H1 (cell line): ENCODE measurements at regions not wholly inside any gene's neighbourhood (a gene's known extent, or its start where the extent isn't known, plus 50 kb on each side); places are given as distances from the start of the nearest gene placed in this dataset.

Source experiments
- CTCF ChIA-PET: fragments of 300-600 bp; sonication (Branson Sonifier 250); formaldehyde crosslinking; loops from one replicate; lab custom pipeline; 2021; ENCODE audit not compliant: partially characterized antibody; lab: Charles Lee
- POLR2A ChIA-PET: fragments of 300-600 bp; sonication (Branson Sonifier 250); formaldehyde crosslinking; loops from one replicate; lab custom pipeline; 2021; ENCODE audit warnings: inconsistent platforms; ENCODE audit not compliant: partially characterized antibody; lab: Charles Lee
- DNase-seq, 2 experiments: peaks; one replicate each; pipeline versions ENCODE4 v3.0.0 to v3.0.0-alpha.2; 2010 to 2022; ENCODE audit warnings: low spot score in 2 of 2, low read depth in 1 of 2, mixed read lengths in 1 of 2
- FAIRE-seq: peaks from 2 replicates; lab custom pipeline; 2011; peaks lifted over from hg19 to GRCh38; lab: Jason Lieb, UNC
- H2AFZ ChIP-seq: 2 replicates; pipeline ENCODE4 v1.8.1; 2012; ENCODE audit warnings: low read length, inconsistent platforms
- H2AK5ac ChIP-seq: 2 replicates; pipeline ENCODE4 v1.6.1; 2013; ENCODE audit warnings: low read depth, low read length
- H2BK120ac ChIP-seq: replicated peaks from 2 replicates; pipeline ENCODE3; 2013; ENCODE audit warnings: low read depth, low read length, inconsistent platforms
- H2BK12ac ChIP-seq: 2 replicates; pipeline ENCODE4 v1.6.1; 2013; ENCODE audit warnings: low read depth, low read length
- H2BK15ac ChIP-seq: 2 replicates; pipeline ENCODE4 v1.6.1; 2013; ENCODE audit warnings: low read length
- H2BK20ac ChIP-seq: 2 replicates; pipeline ENCODE4 v1.6.1; 2013; ENCODE audit warnings: low read length
- H2BK5ac ChIP-seq: 2 replicates; pipeline ENCODE4 v1.6.1; 2013; ENCODE audit warnings: low read depth, low read length
- H3K14ac ChIP-seq: 2 replicates; pipeline ENCODE4 v1.6.1; 2013; ENCODE audit warnings: inconsistent platforms; ENCODE audit not compliant: insufficient read length
- H3K18ac ChIP-seq: 2 replicates; pipeline ENCODE4 v1.6.1; 2013; ENCODE audit warnings: low read length; ENCODE audit errors: extremely low read depth
- H3K23ac ChIP-seq: 2 replicates; pipeline ENCODE4 v1.6.1; 2013; ENCODE audit warnings: inconsistent platforms; ENCODE audit not compliant: insufficient read length
- H3K23me2 ChIP-seq: 2 replicates; pipeline ENCODE4 v1.6.1; 2013; ENCODE audit warnings: low read depth, low read length
- H3K27ac ChIP-seq: 2 replicates; pipeline ENCODE4 v1.6.1; 2011; ENCODE audit warnings: low read depth, low read length, inconsistent platforms
- H3K27me3 ChIP-seq, 4 experiments: replicated peaks in 1 of 4; 1 replicate in 1 of 4; 2 replicates in 3 of 4; pipeline versions ENCODE4 v1.6.1 to v1.8.1; 2011 to 2013; ENCODE audit warnings: low read length in 3 of 4, mild to moderate bottlenecking in 3 of 4, inconsistent platforms in 2 of 4, mixed read lengths in 2 of 4, moderate library complexity in 1 of 4; ENCODE audit not compliant: control insufficient read depth in 3 of 4, insufficient read depth in 3 of 4; ENCODE audit errors: extremely low read depth in 1 of 4
- H3K36me3 ChIP-seq, 4 experiments: 2 replicates each; pipeline versions ENCODE4 v1.6.1 to v1.8.1; 2011 to 2013; ENCODE audit warnings: mild to moderate bottlenecking in 4 of 4, low read length in 3 of 4, moderate library complexity in 2 of 4, control low read depth in 1 of 4, inconsistent platforms in 1 of 4; ENCODE audit not compliant: insufficient read depth in 4 of 4, control insufficient read depth in 2 of 4
- H3K4ac ChIP-seq: replicated peaks from 2 replicates; pipeline ENCODE3; 2013; ENCODE audit warnings: low read length, low read depth, mixed read lengths, inconsistent platforms; ENCODE audit not compliant: insufficient read length
- H3K4me1 ChIP-seq, 4 experiments: replicated peaks in 1 of 4; 1 replicate in 1 of 4; 2 replicates in 3 of 4; pipeline versions ENCODE4 v1.6.1 to v1.8.1; 2011 to 2013; ENCODE audit warnings: low read length in 3 of 4, inconsistent platforms in 2 of 4, mixed read lengths in 1 of 4; ENCODE audit not compliant: insufficient read depth in 4 of 4, control insufficient read depth in 3 of 4
- H3K4me2 ChIP-seq, 2 experiments: 2 replicates each; pipeline versions ENCODE4 v1.6.1 to v1.8.1; 2011 to 2013; ENCODE audit warnings: low read depth in 2 of 2, low read length in 2 of 2, control low read depth in 1 of 2, inconsistent platforms in 1 of 2, mild to moderate bottlenecking in 1 of 2; ENCODE audit not compliant: insufficient read depth in 1 of 2
- H3K4me3 ChIP-seq, 4 experiments: fragments of 200-600, 300-600 bp in 1 of 4; sonication (generic), shearing (Covaris generic), sonication (Bioruptor Twin) in 1 of 4; 2 replicates each; pipeline versions ENCODE4 v1.5.1 to v1.8.1; 2011 to 2016; ENCODE audit warnings: low read length in 4 of 4, low read depth in 3 of 4, control low read depth in 2 of 4, inconsistent platforms in 2 of 4, mild to moderate bottlenecking in 2 of 4, mixed read lengths in 1 of 4, moderate library complexity in 1 of 4; ENCODE audit not compliant: insufficient read depth in 2 of 4; ENCODE audit errors: extremely low read depth in 1 of 4
- H3K56ac ChIP-seq: replicated peaks from 2 replicates; pipeline ENCODE3; 2013; ENCODE audit warnings: low read depth, mild to moderate bottlenecking, mixed read lengths, low read length, inconsistent platforms; ENCODE audit not compliant: insufficient read length
- H3K79me1 ChIP-seq: 2 replicates; pipeline ENCODE4 v1.6.1; 2013; ENCODE audit warnings: low read depth, low read length, control low read depth
- H3K79me2 ChIP-seq, 2 experiments: 2 replicates each; pipeline versions ENCODE4 v1.6.1 to v1.8.1; 2012 to 2013; ENCODE audit warnings: low read length in 2 of 2, mild to moderate bottlenecking in 2 of 2, inconsistent platforms in 1 of 2; ENCODE audit not compliant: insufficient read depth in 2 of 2, control insufficient read depth in 1 of 2
- H3K9ac ChIP-seq, 4 experiments: replicated peaks in 1 of 4; 1 replicate in 1 of 4; 2 replicates in 3 of 4; pipeline versions ENCODE4 v1.6.1 to v1.8.1; 2011 to 2013; ENCODE audit warnings: low read depth in 3 of 4, low read length in 3 of 4, control low read depth in 2 of 4, mild to moderate bottlenecking in 2 of 4, moderate library complexity in 2 of 4, inconsistent platforms in 1 of 4; ENCODE audit errors: extremely low read depth in 1 of 4
- H3K9me3 ChIP-seq, 2 experiments: 2 replicates each; pipeline versions ENCODE4 v1.6.1 to v1.8.1; 2012 to 2013; ENCODE audit warnings: mild to moderate bottlenecking in 2 of 2, moderate library complexity in 2 of 2, control low read depth in 1 of 2, inconsistent platforms in 1 of 2, low read depth in 1 of 2, low read length in 1 of 2, mixed read lengths in 1 of 2; ENCODE audit not compliant: insufficient read depth in 2 of 2
- H4K20me1 ChIP-seq, 2 experiments: replicated peaks in 1 of 2; 2 replicates each; pipeline versions ENCODE3 to v1.8.1; 2011 to 2013; ENCODE audit warnings: inconsistent platforms in 2 of 2, low read length in 2 of 2, mild to moderate bottlenecking in 1 of 2; ENCODE audit not compliant: insufficient read depth in 2 of 2, control insufficient read depth in 1 of 2
- H4K5ac ChIP-seq: 2 replicates; pipeline ENCODE4 v1.6.1; 2013; ENCODE audit warnings: low read length, low read depth, mixed read lengths, inconsistent platforms; ENCODE audit not compliant: insufficient read length
- H4K8ac ChIP-seq: 2 replicates; pipeline ENCODE4 v1.8.0; 2013; ENCODE audit warnings: mild to moderate bottlenecking, moderate library complexity, low read length, inconsistent platforms; ENCODE audit not compliant: insufficient read depth; ENCODE audit errors: extremely low read depth
- H4K91ac ChIP-seq: replicated peaks from 2 replicates; pipeline ENCODE3; 2013; ENCODE audit warnings: low read length, mixed read lengths, inconsistent platforms; ENCODE audit not compliant: insufficient read length
- CHD1 ChIP-seq: IDR thresholded peaks from 2 replicates; pipeline ENCODE4 v1.6.1; 2012; ENCODE audit warnings: low read depth, low read length, improper control_type of control experiment
- CTCF ChIP-seq, 3 experiments: IDR thresholded peaks; 1 replicate in 2 of 3; 2 replicates in 1 of 3; pipeline versions ENCODE4 v1.5.1 to v1.6.1; 2011; ENCODE audit warnings: low read length in 3 of 3, mild to moderate bottlenecking in 3 of 3, inconsistent platforms in 2 of 3, low read depth in 1 of 3, moderate library complexity in 1 of 3; ENCODE audit not compliant: insufficient read depth in 1 of 3; ENCODE audit errors: control extremely low read depth in 1 of 3
- EGR1 ChIP-seq: IDR thresholded peaks from 2 replicates; pipeline ENCODE4 v1.6.1; 2011; ENCODE audit warnings: low read depth, low read length, borderline replicate concordance
- EP300 ChIP-seq, 2 experiments: IDR thresholded peaks; 1 replicate in 1 of 2; 2 replicates in 1 of 2; pipeline ENCODE4 v1.6.1; 2011 to 2012; ENCODE audit warnings: low read depth in 2 of 2, low read length in 2 of 2, mild to moderate bottlenecking in 2 of 2, borderline replicate concordance in 1 of 2, inconsistent platforms in 1 of 2, moderate library complexity in 1 of 2
- GTF2F1 ChIP-seq: IDR thresholded peaks from 2 replicates; pipeline ENCODE4 v1.6.1; 2012; ENCODE audit warnings: low read depth, low read length, improper control_type of control experiment, borderline replicate concordance
- JUND ChIP-seq: IDR thresholded peaks from 2 replicates; pipeline ENCODE4 v1.6.1; 2011; ENCODE audit warnings: mild to moderate bottlenecking, improper control_type of control experiment, low read length
- SIN3A ChIP-seq, 2 experiments: IDR thresholded peaks in 1 of 2; conservative IDR thresholded peaks in 1 of 2; 2 replicates each; pipeline ENCODE4 v1.6.1; 2011 to 2012; ENCODE audit warnings: low read length in 2 of 2, improper control_type of control experiment in 1 of 2, low read depth in 1 of 2, mild to moderate bottlenecking in 1 of 2
- TAF1 ChIP-seq: IDR thresholded peaks from 2 replicates; pipeline ENCODE4 v1.6.1; 2011; ENCODE audit warnings: mild to moderate bottlenecking, low read depth, low read length
- YY1 ChIP-seq: IDR thresholded peaks from 2 replicates; pipeline ENCODE4 v1.6.1; 2011; ENCODE audit warnings: low read depth, mild to moderate bottlenecking, low read length
- WGBS, 2 experiments: shearing (Covaris generic) in 1 of 2; methylation state at CpG; one replicate each; pipeline versions ENCODE4 v1.1.6 to v1.1.7; 2013 to 2015; ENCODE audit warnings: low lambda C conversion rate in 2 of 2, mixed read lengths in 2 of 2, inconsistent platforms in 1 of 2, low coverage in 1 of 2, missing lambda C conversion rate in 1 of 2; ENCODE audit not compliant: insufficient replicate concordance in 2 of 2, insufficient coverage in 1 of 2, insufficient read length in 1 of 2; ENCODE audit errors: extremely low coverage in 1 of 2, missing lambda C conversion rate in 1 of 2; 5-methylcytosine and 5-hydroxymethylcytosine counted together

- Histone ChIP-seq H3K14ac (no peak overlapping the region), H2BK12ac (no peak overlapping the region), H3K79me1 (no peaks in the 10 kb centered on the region), H4K5ac (no peak overlapping the region), H2AK5ac (no peak overlapping the region), H2BK20ac (no peak overlapping the region), H4K20me1 (no peaks in the 10 kb centered on the region), H2BK15ac (no peak overlapping the region), H3K27me3 (no peaks in the 10 kb centered on the region), H3K23me2 (no peaks in the 10 kb centered on the region), H4K8ac (no peak overlapping the region; the same call in 1 of the 2 replicates), H2BK120ac (no peak overlapping the region), H2BK5ac (no peak overlapping the region), H3K36me3 (no peaks in the 10 kb centered on the region), H3K4me2 (no peak overlapping the region), H3K79me2 (no peaks in the 10 kb centered on the region), H3K4me3 (no peak overlapping the region), H3K27ac (no peak overlapping the region), H3K23ac (no peak overlapping the region), H3K9me3 (no peaks in the 10 kb centered on the region), H3K9ac (no peak overlapping the region), H2AFZ (no peak overlapping the region), H3K4ac (no peak overlapping the region), H3K4me1 (no peaks in the 10 kb centered on the region), H3K18ac (no peak overlapping the region), H3K56ac (no peak overlapping the region), H4K91ac (no peak overlapping the region)
- DNase-seq (no peak), FAIRE-seq (no peak)
- WGBS, 2 experiments: 72% methylated on average over 6 of the region's 6 CpGs; no CpG with 5 or more reads in 1 of the 2 experiments
- ChIA-PET CTCF (interaction anchor here (1.2 kb wide), 1 partner anchor 9 kb away, joined by 4 read pairs; no protein-coding TSS in a partner anchor), POLR2A (no interaction called here)
- TF ChIP-seq GTF2F1 (no peak), SIN3A (conservative IDR thresholded peaks at IDR 0.05 in 1 of 2, IDR thresholded peaks at IDR 0.05 in 1 of 2; ENCODE audit: low read depth in 1 of 2, low read length in 2 of 2) (no peak), YY1 (no peak), EP300 (IDR thresholded peaks at IDR 0.05; ENCODE audit: borderline replicate concordance in 1 of 2, low read depth in 2 of 2, low read length in 2 of 2) (no peak), CTCF (IDR thresholded peaks at IDR 0.05; ENCODE audit: control extremely low read depth in 1 of 3, insufficient read depth in 1 of 3, low read depth in 1 of 3, low read length in 3 of 3) (no peak), JUND (no peak), TAF1 (no peak), EGR1 (no peak), CHD1 (no peak)
These were observed 508.6 kb downstream of the PTPRU start for GRCh38 chr1:29744684-29745490.
